Keratinocyte (primary cell): ENCODE measurements at regions not wholly inside any gene's neighbourhood (a gene's known extent, or its start where the extent isn't known, plus 50 kb on each side); places are given as distances from the start of the nearest gene placed in this dataset.

Experiments
- DNase-seq: peaks from one replicate; pipeline ENCODE4 v3.0.0-alpha.2; 2011; ENCODE audit warnings: low read depth, missing footprints, low spot score
- FAIRE-seq: peaks from 2 replicates; lab custom pipeline; 2011; peaks lifted over from hg19 to GRCh38; lab: Jason Lieb, UNC
- H2AFZ ChIP-seq: 2 replicates; pipeline ENCODE4 v1.6.0; 2012; ENCODE audit warnings: low read length, control low read depth, inconsistent platforms; ENCODE audit not compliant: control insufficient read depth
- H3K27ac ChIP-seq: 2 replicates; pipeline ENCODE4 v1.5.1; 2011; ENCODE audit warnings: low read length; ENCODE audit not compliant: control insufficient read depth, insufficient read depth
- H3K27me3 ChIP-seq: 3 replicates; pipeline ENCODE4 v1.6.0; 2011; ENCODE audit warnings: low read length; ENCODE audit not compliant: control insufficient read depth, insufficient read depth; ENCODE audit errors: extremely low read depth
- H3K36me3 ChIP-seq, 2 experiments: 2 replicates in 1 of 2; 3 replicates in 1 of 2; pipeline ENCODE4 v1.5.1; 2011; ENCODE audit warnings: low read length in 2 of 2, mild to moderate bottlenecking in 1 of 2; ENCODE audit not compliant: control insufficient read depth in 2 of 2, insufficient read depth in 2 of 2; ENCODE audit errors: extremely low read depth in 1 of 2
- H3K4me1 ChIP-seq: 3 replicates; pipeline ENCODE4 v1.5.1; 2011; ENCODE audit warnings: low read length; ENCODE audit not compliant: control insufficient read depth, insufficient read depth; ENCODE audit errors: extremely low read depth
- H3K4me2 ChIP-seq: 3 replicates; pipeline ENCODE4 v1.6.0; 2011; ENCODE audit warnings: low read depth, low read length; ENCODE audit not compliant: control insufficient read depth, insufficient read depth; ENCODE audit errors: extremely low read depth
- H3K4me3 ChIP-seq, 3 experiments: fragments of 200-600 bp in 1 of 3; sonication (generic) in 1 of 3; 2 replicates in 2 of 3; 3 replicates in 1 of 3; pipeline ENCODE4 v1.5.1; 2011 to 2016; ENCODE audit warnings: low read length in 3 of 3, mild to moderate bottlenecking in 3 of 3, control low read depth in 2 of 3, inconsistent platforms in 1 of 3, low read depth in 1 of 3, mixed read lengths in 1 of 3, mixed run types in 1 of 3, moderate library complexity in 1 of 3; ENCODE audit not compliant: control insufficient read depth in 2 of 3, insufficient read depth in 2 of 3; ENCODE audit errors: extremely low read depth in 1 of 3
- H3K79me2 ChIP-seq: 2 replicates; pipeline ENCODE4 v1.6.0; 2012; ENCODE audit warnings: low read length; ENCODE audit not compliant: control insufficient read depth, insufficient read depth
- H3K9ac ChIP-seq: 3 replicates; pipeline ENCODE4 v1.6.0; 2011; ENCODE audit warnings: low read length; ENCODE audit not compliant: control insufficient read depth, insufficient read depth; ENCODE audit errors: extremely low read depth
- H3K9me1 ChIP-seq: 3 replicates; pipeline ENCODE4 v1.6.0; 2011; ENCODE audit warnings: low read length; ENCODE audit not compliant: control insufficient read depth, insufficient read depth; ENCODE audit errors: extremely low read depth
- H3K9me3 ChIP-seq: 2 replicates; pipeline ENCODE4 v1.5.1; 2012; ENCODE audit warnings: low read depth, low read length; ENCODE audit not compliant: control insufficient read depth
- H4K20me1 ChIP-seq: 3 replicates; pipeline ENCODE4 v1.6.0; 2011; ENCODE audit warnings: low read length; ENCODE audit not compliant: control insufficient read depth, insufficient read depth; ENCODE audit errors: extremely low read depth
- CTCF ChIP-seq, 3 experiments: IDR thresholded peaks in 1 of 3; conservative IDR thresholded peaks in 1 of 3; optimal IDR thresholded peaks in 1 of 3; 2 replicates in 2 of 3; 3 replicates in 1 of 3; pipeline versions ENCODE3 to v1.5.1; 2011; ENCODE audit warnings: low read length in 3 of 3, mild to moderate bottlenecking in 3 of 3, moderate library complexity in 2 of 3, control low read depth in 1 of 3, inconsistent platforms in 1 of 3; ENCODE audit not compliant: insufficient read depth in 2 of 3; ENCODE audit errors: extremely low read depth in 1 of 3
- EZH2 ChIP-seq: IDR thresholded peaks from one replicate; pipeline ENCODE4 v1.6.1; 2012; ENCODE audit warnings: inconsistent platforms, mild to moderate bottlenecking, low read length, moderate library complexity
- dilution Hi-C: fragments of 300-500 bp; cut with MboI; formaldehyde crosslinking; loops from one replicate; pipeline ENCODE4 v1.7.0; 2020; ENCODE audit warnings: low sequenced_read_pairs; ENCODE audit not compliant: extremely low pct_ligation_motif_present

GRCh38 chr1:2962946-2963345, 58.3 kb upstream of the ACTRT2 start:
- dilution Hi-C loops, result no loop called here

GRCh38 chr1:2965676-2966075, 55.6 kb upstream of the ACTRT2 start:
- Histone ChIP-seq H3K9ac (no peak overlapping the region), H3K27ac (no peak overlapping the region), H3K9me3 (peaks cover 11% of the 10 kb centered on the region), H3K4me2 (no peak overlapping the region), H3K36me3 (no peaks in the 10 kb centered on the region), H3K9me1 (no peaks in the 10 kb centered on the region), H2AFZ (no peak overlapping the region), H3K79me2 (no peaks in the 10 kb centered on the region), H3K4me1 (no peaks in the 10 kb centered on the region), H3K27me3 (no peaks in the 10 kb centered on the region), H4K20me1 (no peaks in the 10 kb centered on the region), H3K4me3 (no peak overlapping the region)
- TF ChIP-seq CTCF (optimal IDR thresholded peaks at IDR 0.05 in 1 of 3, IDR thresholded peaks at IDR 0.05 in 1 of 3, conservative IDR thresholded peaks at IDR 0.05 in 1 of 3; ENCODE audit: extremely low read depth in 1 of 3, insufficient read depth in 2 of 3, low read length in 3 of 3) (no peak), EZH2 (no peak)
- DNase-seq (no peak), FAIRE-seq (no peak)
- dilution Hi-C loops, result no loop called here

More at GRCh38 chr1:2962946-2963345, 58.3 kb upstream of the ACTRT2 start:
- Histone ChIP-seq H3K9ac (no peak overlapping the region), H3K79me2 (no peaks in the 10 kb centered on the region), H2AFZ (no peak overlapping the region), H3K9me3 (peaks cover 8% of the 10 kb centered on the region), H3K9me1 (no peaks in the 10 kb centered on the region), H3K4me3 (no peak overlapping the region), H3K4me1 (no peaks in the 10 kb centered on the region), H4K20me1 (no peaks in the 10 kb centered on the region), H3K4me2 (no peak overlapping the region), H3K27me3 (no peaks in the 10 kb centered on the region), H3K27ac (no peak overlapping the region), H3K36me3 (no peaks in the 10 kb centered on the region)
- DNase-seq (no peak), FAIRE-seq (no peak)
- TF ChIP-seq CTCF (optimal IDR thresholded peaks at IDR 0.05 in 1 of 3, IDR thresholded peaks at IDR 0.05 in 1 of 3, conservative IDR thresholded peaks at IDR 0.05 in 1 of 3; ENCODE audit: extremely low read depth in 1 of 3, insufficient read depth in 2 of 3, low read length in 3 of 3), result no peak
- TF ChIP-seq EZH2, result no peak
